Stimulated activated CD8-positive, alpha-beta memory T cell treated with anti-CD3 and anti-CD28 coated beads, Interleukin-15, amount 100 ng/mL, for 48 hours (primary cell): ENCODE measurements at regions not wholly inside any gene's neighbourhood (a gene's known extent, or its start where the extent isn't known, plus 50 kb on each side); places are given as distances from the start of the nearest gene placed in this dataset.

Experiments used
- DNase-seq, 2 donors: peaks; one replicate each; pipeline ENCODE4 v3.0.0-alpha.2; 2020; ENCODE audit warnings: low read depth in 2 of 2

DNA sequence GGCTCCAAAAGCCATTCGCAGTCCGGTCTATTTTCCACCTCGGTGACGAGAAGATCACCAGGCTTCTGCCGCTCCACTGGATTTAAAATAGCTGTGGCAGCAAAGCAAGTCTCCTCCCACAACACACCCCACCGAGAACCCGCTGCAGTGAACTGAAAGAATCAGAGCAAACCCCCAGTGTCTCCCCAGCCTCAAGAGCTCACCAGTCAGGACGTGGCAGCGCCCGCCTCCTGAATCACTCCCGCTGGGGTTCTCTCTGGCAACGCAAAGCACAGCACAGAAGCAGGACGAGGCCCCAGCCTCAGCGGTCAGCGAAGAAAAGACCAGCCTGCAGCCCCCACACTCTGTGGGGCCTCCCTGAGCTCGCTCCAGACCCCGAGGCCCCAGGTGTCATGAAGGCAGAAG, 126.1 kb upstream of the PPP2R2D start:
- no peak for DNase-seq

DNA sequence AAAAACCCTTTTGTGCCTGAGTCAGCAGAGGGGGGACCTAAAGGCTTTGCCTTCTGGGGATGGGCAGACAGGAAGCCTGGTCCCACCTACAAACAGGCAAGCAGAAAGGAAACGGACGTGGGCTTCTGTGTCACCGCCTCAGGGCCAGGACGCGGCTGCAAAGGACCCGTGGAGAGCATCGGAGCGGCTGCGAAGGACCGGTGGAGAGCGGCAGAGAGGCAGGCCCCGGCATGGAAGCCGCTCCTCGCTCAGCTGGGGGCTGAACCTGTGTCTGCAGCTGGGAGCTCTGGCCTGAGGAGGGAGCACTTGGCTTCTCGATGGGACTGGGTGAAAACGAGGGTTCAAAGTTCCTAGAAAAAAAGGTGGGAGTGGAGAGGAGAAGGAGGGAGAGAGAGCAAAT, 125.4 kb upstream of the PPP2R2D start:
- no peak for DNase-seq

DNA sequence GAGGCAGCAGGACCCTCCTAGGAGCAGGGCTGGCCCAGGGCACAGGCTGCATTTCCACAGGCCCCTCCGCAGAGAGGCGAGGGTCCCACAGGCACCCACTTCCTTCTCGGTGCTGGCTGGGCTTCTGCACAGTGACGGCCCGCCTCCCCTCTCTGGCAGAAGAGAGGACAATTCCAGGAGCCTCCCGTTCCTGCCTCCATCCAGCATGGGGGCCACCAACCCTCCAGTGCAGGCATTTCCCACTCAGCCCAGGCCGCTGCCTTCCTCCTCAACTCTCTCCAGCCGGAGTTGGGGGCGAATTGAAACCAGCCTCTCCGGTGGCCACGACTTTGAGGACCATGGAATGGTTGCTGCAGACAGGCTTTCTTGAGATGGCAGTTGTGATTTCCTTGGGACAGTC, 125.0 kb upstream of the PPP2R2D start:
- DNase-seq = no peak

DNA sequence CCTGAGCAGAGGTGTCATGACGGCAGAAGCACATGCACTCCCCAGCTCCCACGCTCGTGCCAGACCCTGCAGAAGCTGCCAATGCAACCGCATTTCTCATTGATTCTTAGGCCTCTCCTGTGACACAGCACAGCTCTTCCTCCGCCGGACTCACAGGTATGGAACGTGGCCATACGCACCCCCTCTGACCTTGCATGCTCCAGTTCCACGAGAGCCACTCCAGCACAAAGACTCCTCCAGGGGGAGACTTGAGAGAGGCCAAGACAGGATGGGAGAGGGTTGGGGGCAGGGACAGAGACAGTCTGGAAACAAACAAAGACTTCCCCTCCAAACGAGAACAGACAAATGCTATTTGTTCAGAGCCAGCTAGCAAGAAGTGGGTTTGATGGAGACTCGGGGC, 124.3 kb upstream of the PPP2R2D start:
- no peak for DNase-seq

DNA sequence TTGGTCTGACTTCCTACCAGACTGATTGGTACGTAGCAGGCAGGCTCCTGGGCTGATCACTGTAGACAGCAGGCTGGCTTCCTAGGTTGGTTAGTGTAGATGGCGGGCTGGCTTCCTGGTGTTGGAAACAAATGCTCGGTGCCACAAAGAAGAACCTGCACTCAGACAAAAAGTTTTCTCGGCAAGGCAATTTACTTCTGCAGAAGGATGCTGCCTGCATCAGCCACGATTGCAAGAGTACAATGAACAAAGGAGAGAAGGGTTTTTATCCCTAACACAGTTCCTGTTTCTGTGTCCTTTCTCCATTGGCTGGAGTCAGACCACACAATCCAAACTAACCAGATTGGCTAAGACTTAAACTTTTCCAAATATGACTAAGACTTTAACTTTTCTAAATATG, 123.6 kb upstream of the PPP2R2D start:
- DNase-seq = no peak

DNA sequence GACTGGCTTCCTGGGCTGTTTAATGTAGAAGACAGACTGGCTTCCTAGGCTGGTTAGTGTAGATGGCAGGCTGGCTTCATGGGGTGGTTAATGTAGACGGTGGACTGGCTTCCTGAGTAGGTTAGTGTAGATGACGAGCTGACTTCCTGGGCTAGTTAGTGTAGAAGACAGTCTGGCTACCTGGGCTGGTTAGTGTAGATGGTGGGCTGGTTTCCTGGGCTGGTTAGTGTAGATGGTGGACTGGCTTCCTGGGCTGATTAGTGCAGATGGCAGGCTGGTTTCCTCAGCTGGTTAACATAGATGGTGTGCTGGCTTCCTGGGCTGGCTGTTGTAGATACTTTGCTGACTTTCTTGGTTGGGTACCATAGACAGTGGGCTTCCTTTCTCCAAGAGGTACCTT, 122.9 kb upstream of the PPP2R2D start:
- no peak for DNase-seq

DNA sequence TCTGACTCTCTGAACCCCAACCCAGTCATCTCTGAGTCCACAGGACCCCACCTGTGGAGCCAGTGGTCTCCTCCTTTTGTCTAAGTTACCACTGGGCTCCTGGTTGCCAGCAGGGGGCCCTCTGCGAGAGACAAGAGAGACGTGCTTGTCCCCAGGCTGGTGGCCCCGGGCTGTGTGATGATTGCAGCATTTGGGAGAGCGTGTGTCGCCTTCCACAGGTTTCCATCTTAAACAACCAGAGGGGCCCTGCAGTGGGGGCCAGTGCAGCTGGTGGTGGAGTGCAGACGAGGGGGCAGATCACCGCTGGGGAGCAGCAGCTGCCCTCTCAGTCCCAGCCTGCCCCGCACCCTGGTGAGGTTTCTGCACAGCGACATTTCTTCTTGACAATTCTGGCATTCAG, 122.4 kb upstream of the PPP2R2D start:
- no peak for DNase-seq

DNA sequence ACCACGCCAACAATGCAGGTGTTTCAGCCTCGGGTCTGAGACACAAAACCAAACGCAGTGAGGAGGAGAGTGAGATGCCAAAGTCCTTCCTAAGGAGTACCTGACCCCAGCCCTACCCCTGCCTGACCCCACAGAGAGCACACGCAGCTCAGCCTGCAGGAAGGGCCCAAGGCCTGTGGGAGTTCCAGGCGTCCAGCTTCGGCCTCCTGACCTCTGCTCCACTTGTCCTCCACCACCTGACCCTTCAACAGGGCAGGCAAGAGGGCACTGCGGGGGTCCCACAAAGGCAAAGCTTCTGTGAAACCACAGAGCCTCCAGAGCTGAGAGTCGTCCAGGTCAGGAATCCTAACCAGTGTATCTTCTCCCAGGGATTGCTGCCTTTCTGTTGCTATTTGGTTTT, 122.0 kb upstream of the PPP2R2D start:
- DNase-seq = no peak

DNA sequence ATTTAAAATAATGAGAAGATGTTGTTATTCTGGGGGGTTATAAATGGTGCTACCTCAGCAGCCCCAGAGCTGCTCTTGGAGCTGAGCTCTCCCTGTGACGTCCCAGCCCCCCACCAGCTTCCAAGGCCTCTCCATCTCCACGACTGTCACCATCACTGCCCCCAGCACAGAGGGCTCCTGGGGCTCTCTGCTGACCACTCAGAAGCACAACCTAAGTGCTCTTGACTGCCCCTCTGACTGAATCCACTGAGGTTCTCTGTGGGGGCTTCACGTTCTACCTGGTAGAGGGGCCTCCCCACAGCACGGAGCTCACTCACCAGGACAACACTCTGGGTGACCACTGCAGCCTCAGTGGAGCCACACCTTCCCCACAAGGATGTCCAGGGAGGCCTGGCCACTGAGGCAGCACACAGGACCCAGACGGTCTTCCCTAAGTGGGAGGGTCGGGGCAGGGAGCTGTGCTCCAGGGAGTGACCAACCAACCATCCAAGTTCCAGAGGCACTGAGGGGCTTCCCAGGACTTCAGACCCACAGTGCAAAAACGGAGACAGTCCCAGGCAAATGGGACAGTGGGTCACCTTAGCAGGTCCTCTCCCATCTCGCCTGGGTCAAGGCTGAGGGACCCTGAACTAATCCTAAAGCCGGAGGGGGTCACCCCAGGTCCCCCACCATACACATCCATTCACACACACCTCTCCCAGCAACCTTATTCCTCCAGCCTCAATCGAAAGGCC, 121.0 kb upstream of the PPP2R2D start:
- DNase-seq = no peak

DNA sequence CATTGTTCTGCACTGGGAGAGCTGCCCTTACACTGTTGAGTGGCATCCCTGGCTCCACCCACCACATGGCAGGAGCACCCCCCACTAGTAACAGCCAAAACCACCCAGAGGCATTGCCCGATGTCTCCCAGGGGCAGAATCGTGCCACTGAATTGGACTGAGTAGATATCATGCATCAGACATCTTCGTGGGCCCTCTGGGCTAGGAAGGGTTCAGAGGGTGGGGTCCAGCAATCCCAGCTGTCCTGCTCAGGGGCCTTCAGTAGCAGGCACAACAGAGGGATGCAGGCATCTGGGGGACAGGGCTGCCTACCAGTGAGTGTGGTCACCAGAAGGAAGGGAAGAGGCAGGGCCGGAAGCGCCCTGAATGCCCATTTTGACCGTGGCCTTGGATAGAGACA, 119.7 kb upstream of the PPP2R2D start:
- no peak for DNase-seq

DNA sequence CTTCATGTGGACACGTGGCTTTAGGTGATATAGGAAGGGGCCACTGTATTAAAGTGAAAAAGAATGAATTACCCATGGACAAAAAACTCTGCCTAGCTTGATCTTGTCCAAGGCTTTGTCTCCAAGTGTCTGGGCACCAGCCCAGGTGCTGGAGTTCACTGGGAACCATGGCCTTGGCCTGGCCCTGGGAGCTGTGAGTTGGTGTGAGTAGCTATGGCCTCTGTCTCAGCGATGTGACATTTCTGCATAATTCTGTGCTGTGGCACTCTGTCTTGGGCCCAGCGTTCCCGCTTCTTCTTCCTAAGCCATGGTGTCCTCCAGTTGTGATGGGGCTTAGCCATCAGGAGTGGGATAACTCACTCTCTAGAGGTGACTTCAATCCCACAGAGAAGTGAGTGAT, 119.0 kb upstream of the PPP2R2D start:
- no peak for DNase-seq

DNA sequence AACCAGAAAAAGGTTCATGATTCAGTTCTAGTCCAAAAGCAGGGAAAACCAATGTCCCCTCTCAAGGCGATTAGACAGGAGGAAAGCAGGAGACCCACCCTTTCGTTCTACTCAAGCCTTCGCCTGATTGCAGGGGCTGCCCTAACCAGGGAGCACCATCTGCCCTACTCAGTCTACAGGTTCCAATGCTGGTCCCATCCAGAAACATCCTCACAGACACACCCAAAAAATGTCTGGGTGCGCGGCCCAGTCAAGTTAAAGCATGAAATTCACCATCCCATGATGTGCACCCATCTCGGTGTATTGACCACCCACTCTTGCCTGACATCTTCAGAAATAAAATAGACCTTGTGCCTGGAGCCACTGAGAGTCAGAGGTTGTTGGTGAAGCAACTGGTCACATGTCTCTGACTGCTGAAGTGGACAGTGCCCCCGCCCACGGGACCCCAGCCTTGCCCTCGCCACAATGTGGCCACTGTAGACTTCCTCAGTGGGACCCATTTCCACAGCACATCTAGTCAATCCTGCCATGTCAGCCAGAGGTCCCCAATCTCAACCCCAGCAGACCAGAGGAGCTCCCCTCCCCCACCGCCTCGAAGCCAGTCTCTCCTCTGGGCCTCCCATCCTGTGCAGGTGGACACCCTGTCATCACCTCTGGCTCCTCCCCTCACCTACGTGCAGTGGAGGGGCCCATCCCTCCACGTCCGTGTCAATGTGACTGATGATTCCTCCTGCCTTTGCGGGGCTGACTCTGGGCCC, 116.3 kb upstream of the PPP2R2D start:
- DNase-seq = no peak

DNA sequence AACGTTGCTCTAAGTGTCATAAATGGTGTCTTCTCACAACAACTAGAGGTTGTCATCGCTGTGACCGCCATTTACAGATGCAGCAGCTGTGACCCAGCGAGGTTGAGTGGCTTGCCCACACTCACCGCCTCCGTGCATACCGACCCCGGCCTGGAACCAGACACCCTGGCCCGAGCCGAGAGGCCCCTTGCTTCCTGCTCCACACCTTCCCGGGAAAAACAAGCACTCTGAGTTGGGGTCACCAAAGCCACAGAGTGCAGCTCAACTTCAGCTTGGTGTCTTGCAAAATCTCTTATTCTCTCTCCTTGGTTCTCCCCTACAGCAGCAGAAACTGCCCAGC, 115.7 kb upstream of the PPP2R2D start:
- no peak for DNase-seq

DNA sequence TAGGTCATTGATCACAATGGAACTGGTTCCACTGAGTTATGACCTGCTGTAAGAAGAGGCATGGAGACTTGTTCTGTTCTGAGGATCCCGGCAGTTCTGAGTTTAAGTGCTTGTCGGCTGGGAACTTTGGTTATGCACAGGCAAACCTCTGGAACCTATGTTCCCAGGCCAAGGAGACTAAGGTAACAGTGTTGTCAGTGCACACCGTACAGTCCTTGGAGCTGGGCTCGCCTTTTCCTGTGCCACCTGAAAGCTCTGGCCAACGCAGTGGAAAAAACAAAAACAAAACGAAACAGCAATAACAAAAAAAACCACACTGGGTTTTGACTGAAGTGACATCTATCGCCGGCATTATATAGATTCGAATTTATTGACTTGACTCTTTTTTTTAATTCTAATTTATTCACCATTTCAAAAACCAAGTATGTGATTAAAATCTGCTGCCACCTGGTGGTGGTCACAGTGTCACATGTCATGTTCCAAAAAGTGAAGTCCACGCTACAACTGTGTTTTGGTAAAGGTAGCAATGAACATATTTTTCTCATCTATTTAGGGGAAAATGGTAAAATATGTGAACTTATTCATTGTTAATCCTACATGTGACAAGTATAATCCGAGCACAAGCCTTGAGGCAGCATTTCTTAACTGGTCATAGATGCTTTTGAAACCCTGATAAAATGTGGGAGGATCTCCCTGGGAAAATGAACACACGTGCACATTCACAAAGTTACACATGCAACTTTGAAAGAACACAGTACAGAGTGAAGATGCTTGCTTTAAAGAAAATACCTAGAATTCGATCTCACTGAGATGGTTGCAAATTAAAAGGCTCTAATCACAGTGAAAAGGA, 113.8 kb upstream of the PPP2R2D start:
- DNase-seq = peak in 1 of 2 donors; percentile 8

DNA sequence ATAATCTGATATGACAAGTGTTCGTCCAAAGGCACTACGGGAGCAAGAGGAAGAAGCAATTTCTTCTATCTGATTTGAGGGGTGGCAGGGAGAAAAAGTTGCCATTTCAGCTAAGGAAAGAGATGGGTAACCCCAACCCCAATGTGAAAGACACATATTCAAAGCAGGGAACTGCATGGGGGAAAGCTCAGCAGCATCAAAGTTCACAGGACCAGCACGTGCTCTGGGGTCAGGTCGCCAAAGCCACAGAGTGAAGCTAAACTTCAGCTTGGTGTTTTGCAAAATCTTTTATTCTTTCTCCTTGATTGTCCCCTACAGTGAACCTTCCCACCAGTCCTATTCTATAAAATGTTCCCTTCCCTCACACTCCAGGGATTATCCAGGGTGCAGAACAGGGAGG, 112.8 kb upstream of the PPP2R2D start:
- no peak for DNase-seq

DNA sequence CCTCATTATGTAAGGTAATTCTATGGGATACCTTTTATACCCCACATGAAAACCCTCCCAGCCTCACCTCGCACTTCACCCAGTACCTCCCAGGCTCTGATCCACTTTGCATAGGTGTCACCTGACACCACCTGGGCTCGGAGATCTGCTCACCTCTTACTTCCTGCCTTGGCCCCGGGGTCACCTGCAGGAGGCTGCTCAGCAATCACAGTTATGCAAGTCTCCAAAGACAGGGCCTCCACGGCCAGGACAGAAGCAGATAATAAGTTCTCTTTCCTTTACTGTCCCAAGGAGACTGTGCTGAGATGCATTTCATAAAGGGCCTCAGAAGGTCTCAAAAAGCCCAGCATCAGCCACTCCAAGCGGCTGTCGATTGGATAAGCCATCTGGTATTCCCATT, 112.4 kb upstream of the PPP2R2D start:
- DNase-seq = no peak

DNA sequence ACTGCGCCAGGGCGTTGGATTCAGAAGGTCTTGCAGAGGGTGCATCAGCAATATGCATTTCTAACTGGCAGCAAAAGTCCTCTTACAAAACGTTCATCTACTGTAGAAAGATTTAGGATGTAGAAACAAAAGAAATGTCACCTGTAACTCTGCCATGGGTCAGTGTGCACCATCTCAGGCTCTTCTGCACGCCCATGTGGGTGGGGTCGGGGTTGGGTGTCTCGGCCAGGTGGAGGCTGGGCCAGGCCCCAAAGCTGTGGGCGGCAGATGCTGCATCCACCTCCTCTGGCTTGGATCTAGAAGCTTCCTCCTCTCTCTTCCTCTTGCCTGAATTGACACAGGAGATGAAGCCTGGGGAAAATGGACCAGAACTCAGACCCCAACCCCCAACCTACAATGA, 111.3 kb upstream of the PPP2R2D start:
- no peak for DNase-seq

DNA sequence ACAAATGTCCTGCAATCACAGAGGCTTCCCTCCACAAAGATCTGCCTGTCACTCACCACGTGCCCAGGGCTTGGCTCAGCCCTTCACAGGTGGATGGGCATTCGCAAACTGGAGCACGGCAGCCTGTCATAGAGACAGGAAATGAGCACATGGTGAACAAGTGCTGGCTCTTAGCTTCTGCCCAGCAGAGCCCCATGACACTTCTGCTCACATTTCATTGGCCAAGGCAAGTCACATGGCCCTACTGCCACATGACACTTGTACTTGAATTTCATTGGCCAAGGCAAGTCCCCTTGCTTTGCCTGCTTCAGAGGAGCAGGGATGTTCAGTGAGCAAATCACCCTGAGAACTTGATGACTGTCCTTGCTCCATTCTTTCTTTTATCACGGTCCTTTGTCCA, 110.8 kb upstream of the PPP2R2D start:
- DNase-seq = peak in 1 of 2 donors; percentile 26

DNA sequence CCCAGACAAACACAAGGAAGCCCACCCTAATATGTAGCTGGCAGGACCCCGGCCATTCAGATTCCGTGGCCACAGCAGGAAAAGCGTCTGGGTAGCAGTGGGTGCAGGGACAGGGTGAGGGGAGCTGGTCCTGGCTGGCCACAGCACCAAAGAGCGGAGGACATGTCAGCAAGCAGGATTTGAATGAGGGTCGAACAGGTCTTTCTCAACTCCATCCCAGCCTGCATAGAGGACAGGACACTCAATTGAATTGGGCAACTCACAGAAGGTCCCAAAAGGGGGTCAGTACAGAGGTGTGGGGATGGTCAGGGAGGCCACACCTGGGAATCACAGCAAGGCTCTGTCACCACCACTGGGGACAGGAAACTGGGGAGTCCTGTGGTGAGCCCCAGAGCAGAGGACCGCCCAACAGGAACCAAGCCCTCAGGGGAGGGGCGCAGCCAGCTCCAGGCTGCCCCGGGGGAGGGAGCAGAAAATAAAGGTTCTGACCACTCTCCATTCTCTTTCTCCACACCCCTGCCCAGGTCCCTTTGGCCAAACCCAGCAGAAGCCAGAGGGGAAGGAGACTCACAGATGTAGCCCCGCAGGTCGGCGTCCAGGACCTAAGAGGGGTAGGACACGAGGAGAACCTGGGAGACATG, 108.7 kb upstream of the PPP2R2D start:
- DNase-seq = no peak

DNA sequence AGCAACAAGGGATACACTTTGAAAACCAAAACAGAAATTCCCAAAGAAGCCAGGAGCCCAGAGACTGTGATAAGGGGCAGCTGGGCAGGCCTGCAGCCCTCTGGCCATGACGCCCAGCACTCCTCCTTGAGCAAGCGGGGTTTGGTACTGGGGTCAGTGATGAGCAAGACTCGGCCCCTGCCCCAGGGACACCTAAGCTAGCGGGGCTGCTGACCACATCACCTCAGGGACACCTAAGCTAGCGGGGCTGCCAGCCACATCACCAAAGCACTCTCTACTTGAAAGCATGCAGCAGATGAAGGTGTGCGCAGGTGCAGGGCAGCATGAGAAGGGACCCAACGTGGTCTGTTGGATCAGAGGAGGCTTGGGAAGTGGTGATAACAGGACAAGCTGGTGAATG, 108.0 kb upstream of the PPP2R2D start:
- no peak for DNase-seq

DNA sequence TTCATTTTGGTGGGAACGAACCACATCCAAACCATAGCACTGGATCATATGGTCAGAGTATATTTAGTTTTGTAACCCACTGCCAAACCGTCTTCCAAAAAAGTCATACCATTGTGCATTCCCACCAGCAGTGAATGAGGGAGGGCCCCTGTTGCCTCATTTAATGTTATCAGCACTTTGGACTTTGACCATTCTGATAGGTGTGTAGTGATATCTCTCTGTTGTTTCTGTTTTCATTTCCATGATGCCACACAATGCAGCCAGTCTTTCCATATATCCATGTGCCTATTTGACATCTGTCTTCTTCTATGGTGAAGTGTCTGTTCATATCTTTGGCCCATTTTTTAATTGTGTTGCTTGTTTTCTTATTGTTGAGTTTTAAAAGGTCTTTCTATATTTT, 105.0 kb upstream of the PPP2R2D start:
- no peak for DNase-seq

DNA sequence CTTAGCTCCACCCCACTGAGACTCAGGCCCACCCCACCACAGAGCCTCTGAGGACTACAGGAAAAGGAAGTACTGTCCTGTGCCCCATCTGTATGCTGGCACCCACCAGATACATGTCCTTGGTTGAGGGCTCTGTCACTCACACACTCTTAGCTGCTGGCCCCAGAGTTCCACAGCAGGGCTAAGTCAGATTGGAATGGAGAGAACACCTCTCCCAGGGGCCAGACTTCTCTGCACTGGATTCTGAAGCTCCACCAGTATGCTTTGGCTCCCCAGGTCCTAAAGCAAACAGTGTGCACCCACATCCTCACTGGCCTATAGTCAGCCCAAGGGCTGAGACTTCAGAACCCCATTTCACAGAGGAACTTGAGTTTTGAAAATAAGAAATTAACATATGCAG, 103.2 kb upstream of the PPP2R2D start:
- DNase-seq = no peak
